Smooth muscle cell (in vitro differentiated cells): ENCODE measurements at regions not wholly inside any gene's neighbourhood (a gene's known extent, or its start where the extent isn't known, plus 50 kb on each side); places are given as distances from the start of the nearest gene placed in this dataset.

Experiments used
- DNase-seq: peaks from one replicate; lab custom pipeline; 2025; ENCODE audit not compliant: unreplicated experiment; lab: John Stamatoyannopoulos, UW
- H2AFZ ChIP-seq: fragments of 200-600 bp; sonication (generic); 2 replicates; pipeline ENCODE4 v1.6.0; 2016; ENCODE audit warnings: antibody characterized with exemption, low read depth, mild to moderate bottlenecking
- H3F3A ChIP-seq: fragments of 200-600 bp; sonication (generic); 2 replicates; pipeline ENCODE4 v1.6.0; 2017; ENCODE audit warnings: antibody characterized with exemption, low read depth
- H3K27ac ChIP-seq: fragments of 200-600 bp; sonication (generic); 2 replicates; pipeline ENCODE4 v1.5.1; 2016; ENCODE audit warnings: low read depth, mild to moderate bottlenecking
- H3K27me3 ChIP-seq: fragments of 200-600 bp; sonication (generic); 2 replicates; pipeline ENCODE4 v1.6.1; 2016; ENCODE audit warnings: low read depth, mild to moderate bottlenecking
- H3K36me3 ChIP-seq: fragments of 200-600 bp; sonication (generic); 2 replicates; pipeline ENCODE4 v1.5.1; 2016; ENCODE audit warnings: low read depth
- H3K4me1 ChIP-seq: fragments of 200-600 bp; sonication (generic); 2 replicates; pipeline ENCODE4 v1.5.1; 2016; ENCODE audit warnings: low read depth
- H3K4me2 ChIP-seq: fragments of 200-600 bp; sonication (generic); 2 replicates; pipeline ENCODE4 v1.6.0; 2016; ENCODE audit warnings: mild to moderate bottlenecking
- H3K4me3 ChIP-seq: fragments of 200-600 bp; sonication (generic); 2 replicates; pipeline ENCODE4 v1.5.1; 2016; ENCODE audit warnings: mild to moderate bottlenecking
- H3K79me2 ChIP-seq: fragments of 200-600 bp; sonication (generic); 2 replicates; pipeline ENCODE4 v1.6.0; 2016; ENCODE audit warnings: low read depth, mild to moderate bottlenecking
- H3K9ac ChIP-seq: fragments of 200-600 bp; sonication (generic); 2 replicates; pipeline ENCODE4 v1.6.0; 2016; ENCODE audit warnings: low read depth
- H3K9me3 ChIP-seq: fragments of 200-600 bp; sonication (generic); replicated peaks from 2 replicates; pipeline ENCODE4 v1.5.1; 2016; ENCODE audit warnings: low read depth
- H4K20me1 ChIP-seq: fragments of 200-600 bp; sonication (generic); 2 replicates; pipeline ENCODE4 v1.6.0; 2016; ENCODE audit warnings: low read depth
- CTCF ChIP-seq: fragments of 200-600 bp; sonication (generic); IDR thresholded peaks from 2 replicates; pipeline ENCODE4 v1.5.1; 2017; ENCODE audit warnings: borderline replicate concordance, mild to moderate bottlenecking, antibody characterized with exemption; ENCODE audit not compliant: insufficient read depth, poor library complexity, severe bottlenecking
- WGBS: methylation state at CpG from one replicate; pipeline ENCODE4 v1.1.7; 2016; ENCODE audit warnings: low lambda C conversion rate; 5-methylcytosine and 5-hydroxymethylcytosine counted together

- no peak overlapping the region for H2AFZ ChIP-seq
These were observed 667.1 kb upstream of the RGMB start for GRCh38 chr5:98106116-98107031.

GRCh38 chr5:98108497-98108896 is 665.0 kb upstream of the RGMB start:
- Histone ChIP-seq H3K9me3 (no peaks in the 10 kb centered on the region), H3K4me2 (peak overlapping the region; percentile 69), H3K4me1 (peaks cover 5% of the 10 kb centered on the region), H3K79me2 (no peaks in the 10 kb centered on the region), H4K20me1 (no peaks in the 10 kb centered on the region), H3K4me3 (no peak overlapping the region), H3F3A (peaks cover 10% of the 10 kb centered on the region), H3K27me3 (no peaks in the 10 kb centered on the region), H2AFZ (no peak overlapping the region), H3K36me3 (no peaks in the 10 kb centered on the region), H3K27ac (peak overlapping the region; percentile 86), H3K9ac (peak overlapping the region; percentile 9)
- no peak for DNase-seq
- WGBS: 11% methylated on average over 1 of the region's 1 CpG
- no peak for TF ChIP-seq CTCF

More at GRCh38 chr5:98106116-98107031, 667.1 kb upstream of the RGMB start:
- no peaks in the 10 kb centered on the region for H3K36me3 ChIP-seq
- no peak overlapping the region for H3K9ac ChIP-seq
- DNase-seq: no peak
- no peak overlapping the region for H3K4me3 ChIP-seq
- H3F3A ChIP-seq: peaks cover 10% of the 10 kb centered on the region
- TF ChIP-seq CTCF: no peak
- H3K9me3 ChIP-seq: no peaks in the 10 kb centered on the region
- H3K4me2 ChIP-seq: no peak overlapping the region
- H3K27me3 ChIP-seq: no peaks in the 10 kb centered on the region
- WGBS: 63% methylated on average over 4 of the region's 4 CpGs
- H3K4me1 ChIP-seq: peaks cover 5% of the 10 kb centered on the region
- H4K20me1 ChIP-seq: no peaks in the 10 kb centered on the region
- H3K27ac ChIP-seq: no peak overlapping the region
- H3K79me2 ChIP-seq: no peaks in the 10 kb centered on the region

GRCh38 chr5:98109561-98110006 is 663.9 kb upstream of the RGMB start:
- H3K4me2 ChIP-seq: peak overlapping the region; percentile 69
- peak overlapping the region; percentile 47 for H3K9ac ChIP-seq
- WGBS: 46% methylated on average over 2 of the region's 2 CpGs

More at GRCh38 chr5:98109561-98110006, 663.9 kb upstream of the RGMB start:
- Histone ChIP-seq H3K79me2 (no peaks in the 10 kb centered on the region), H3K36me3 (no peaks in the 10 kb centered on the region), H3F3A (peaks cover 10% of the 10 kb centered on the region), H4K20me1 (no peaks in the 10 kb centered on the region), H3K4me1 (peaks cover 5% of the 10 kb centered on the region), H3K27me3 (no peaks in the 10 kb centered on the region), H3K9me3 (no peaks in the 10 kb centered on the region), H2AFZ (no peak overlapping the region), H3K4me3 (no peak overlapping the region), H3K27ac (peak overlapping the region; percentile 86)
- DNase-seq: no peak
- no peak for TF ChIP-seq CTCF
